ENCODE measurements at regions not wholly inside any gene's neighbourhood (a gene's known extent, or its start where the extent isn't known, plus 50 kb on each side); places are given as distances from the start of the nearest gene placed in this dataset.

DNA sequence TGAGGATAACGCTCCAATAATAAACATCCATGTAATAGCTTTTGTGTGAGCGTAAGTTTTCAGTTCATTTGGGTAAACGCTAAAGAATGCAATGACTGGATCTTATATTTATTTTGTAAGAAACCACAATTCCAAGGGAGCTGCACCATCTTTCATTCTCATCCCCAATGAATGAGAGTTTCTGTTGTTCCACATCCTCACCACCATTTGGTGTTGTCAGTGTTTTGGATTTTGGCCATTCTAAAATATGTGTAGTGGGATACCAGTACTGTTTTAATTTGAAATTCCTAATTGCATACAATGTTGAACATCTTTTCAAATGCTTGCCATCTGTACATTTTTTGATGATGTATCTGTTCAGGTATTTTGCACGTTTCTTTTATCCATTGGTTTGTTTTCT lies 50.9 kb upstream of the SEMA3D start:
- Histone ChIP-seq H3K9me2 (ENCODE audit: insufficient read depth, low read length) (no peaks in the 10 kb centered on the region), H3K9me3 (ENCODE audit: low read length) (no peaks in the 10 kb centered on the region), H3K27ac (ENCODE audit: low read length) (no peak overlapping the region), H2AFZ (ENCODE audit: low read depth, low read length) (no peak overlapping the region), H3K4me2 (ENCODE audit: low read length) (no peak overlapping the region), H3K27me3 (ENCODE audit: insufficient read depth, low read depth, low read length) (no peaks in the 10 kb centered on the region), H3K4me3 (ENCODE audit: low read length) (no peak overlapping the region), H3K9ac (ENCODE audit: low read length) (no peak overlapping the region), H4K20me1 (ENCODE audit: insufficient read depth) (no peaks in the 10 kb centered on the region), H3K36me3 (ENCODE audit: insufficient read depth, low read length) (no peaks in the 10 kb centered on the region), H3F3A (ENCODE audit: insufficient read depth, low read length, poor library complexity, severe bottlenecking) (no peaks in the 10 kb centered on the region), H3K79me2 (replicated peaks; ENCODE audit: insufficient read depth, low read length) (no peaks in the 10 kb centered on the region)
- TF ChIP-seq EP300 (conservative IDR thresholded peaks at IDR 0.05; ENCODE audit: poor library complexity, severe bottlenecking) (no peak), EZH2 (IDR thresholded peaks at IDR 0.05; ENCODE audit: borderline replicate concordance, insufficient read depth, low read length, poor library complexity, severe bottlenecking) (no peak), REST (IDR thresholded peaks at IDR 0.05; ENCODE audit: borderline replicate concordance) (no peak), MXI1 (conservative IDR thresholded peaks at IDR 0.05; ENCODE audit: poor library complexity, severe bottlenecking) (no peak), SMC3 (conservative IDR thresholded peaks at IDR 0.05; ENCODE audit: poor library complexity) (no peak), TAF1 (IDR thresholded peaks at IDR 0.05; ENCODE audit: low read depth) (no peak), POLR2AphosphoS5 (IDR thresholded peaks at IDR 0.05) (no peak), CTCF (IDR thresholded peaks at IDR 0.05; ENCODE audit: poor library complexity, severe bottlenecking) (no peak), RAD21 (conservative IDR thresholded peaks at IDR 0.05) (no peak)

Small RNA genes in the stretch of these regions (small RNA-seq; reads per million reads assigned to genes)
- gene DYNLL1P7, result 0 reads per million in 3 experiments
